Non-pigmented ciliary epithelial cell (primary cell): ENCODE measurements at regions not wholly inside any gene's neighbourhood (a gene's known extent, or its start where the extent isn't known, plus 50 kb on each side); places are given as distances from the start of the nearest gene placed in this dataset.

Experiments
- DNase-seq: peaks from one replicate; pipeline ENCODE4 v3.0.0-alpha.2; 2010; ENCODE audit warnings: low read depth

DNA sequence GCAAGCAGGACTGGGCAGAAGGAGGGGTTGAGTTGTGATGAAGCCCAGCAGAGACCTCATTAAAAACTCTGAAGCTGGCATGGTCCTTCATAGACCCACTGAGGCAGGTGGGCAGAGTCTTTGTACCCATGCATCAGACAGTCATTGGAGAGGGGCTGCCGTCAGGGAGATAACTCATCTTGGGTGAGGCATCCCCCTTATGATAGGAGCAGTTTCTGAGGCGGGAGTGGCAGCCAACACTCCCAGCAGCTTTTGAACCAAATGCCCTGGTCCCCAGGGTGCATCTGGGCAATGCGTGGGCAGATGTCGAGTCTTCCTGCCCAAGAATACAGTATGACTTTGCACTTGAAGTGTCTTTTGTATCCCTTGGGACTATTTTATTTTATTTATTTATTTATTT is 68.1 kb downstream of the HTR5A start:
- no peak for DNase-seq

DNA sequence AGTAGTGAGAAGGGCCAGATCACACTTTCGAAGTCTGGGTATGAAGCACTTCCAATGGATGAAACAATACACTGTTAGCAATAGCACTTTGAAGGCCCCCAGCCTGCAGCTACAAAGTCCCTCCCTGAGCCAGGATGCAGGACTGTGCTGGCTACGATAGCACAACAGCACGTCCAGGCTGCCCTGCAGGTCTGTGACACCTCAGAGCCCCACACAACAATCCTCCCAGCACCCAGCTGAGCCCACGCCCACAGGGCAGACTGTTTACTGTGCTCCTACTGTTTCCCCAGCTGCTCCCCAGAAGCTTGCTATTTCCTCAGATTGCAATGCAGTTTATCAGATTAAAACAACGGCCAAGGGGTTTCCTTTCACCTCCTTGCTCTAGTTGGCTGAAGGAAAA is 71.4 kb downstream of the HTR5A start:
- no peak for DNase-seq

DNA sequence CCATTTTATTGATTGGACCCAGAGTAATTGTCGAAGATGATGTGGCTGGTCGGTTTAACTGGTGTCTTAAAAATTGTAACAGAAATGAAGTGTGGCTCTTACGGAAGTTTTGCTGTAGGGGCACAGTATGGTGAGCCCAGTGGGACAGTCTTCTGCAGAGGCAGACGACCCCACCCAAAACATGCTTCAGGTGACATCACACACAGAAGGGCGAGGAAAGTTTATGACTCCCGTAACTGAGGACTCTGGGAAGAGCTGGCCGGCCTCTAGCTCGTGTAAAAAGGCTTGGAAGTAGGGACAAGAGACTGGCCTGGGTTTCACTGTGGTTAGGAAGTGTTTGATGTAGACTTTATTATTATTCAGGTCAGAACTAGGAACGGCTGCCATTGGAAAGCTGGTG is 73.3 kb downstream of the HTR5A start:
- DNase-seq = no peak

- DNase-seq = no peak
These were observed 74.2 kb downstream of the HTR5A start for GRCh38 chr7:155144371-155144770.

GRCh38 chr7:155145477-155146255 is 75.5 kb downstream of the HTR5A start:
- no peak for DNase-seq

- no peak for DNase-seq
These were observed 77.0 kb downstream of the HTR5A start for GRCh38 chr7:155147172-155147571.

DNA sequence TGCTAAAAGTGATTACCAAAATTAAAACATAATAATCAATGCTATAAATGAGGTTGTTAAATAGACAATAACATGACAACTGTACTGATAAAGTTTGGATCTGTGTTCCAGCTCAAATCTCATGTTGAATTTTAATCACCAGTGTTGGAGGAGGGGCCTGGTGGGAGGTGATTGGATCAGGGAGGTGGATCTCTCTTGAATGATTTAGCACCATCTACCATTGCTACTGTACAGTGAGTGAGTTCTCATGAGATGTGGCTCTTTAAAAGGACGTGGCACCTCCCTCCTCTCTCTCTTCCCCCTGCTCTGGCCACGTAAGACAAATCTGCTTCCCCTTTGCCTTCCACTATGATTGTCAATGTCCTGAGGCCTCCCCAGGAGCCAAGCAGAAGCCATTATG is 77.5 kb downstream of the HTR5A start:
- no peak for DNase-seq

- no peak for DNase-seq
These were observed 83.6 kb downstream of the HTR5A start for GRCh38 chr7:155153676-155154075.

GRCh38 chr7:155154586-155154985 is 84.5 kb downstream of the HTR5A start:
- no peak for DNase-seq

DNA sequence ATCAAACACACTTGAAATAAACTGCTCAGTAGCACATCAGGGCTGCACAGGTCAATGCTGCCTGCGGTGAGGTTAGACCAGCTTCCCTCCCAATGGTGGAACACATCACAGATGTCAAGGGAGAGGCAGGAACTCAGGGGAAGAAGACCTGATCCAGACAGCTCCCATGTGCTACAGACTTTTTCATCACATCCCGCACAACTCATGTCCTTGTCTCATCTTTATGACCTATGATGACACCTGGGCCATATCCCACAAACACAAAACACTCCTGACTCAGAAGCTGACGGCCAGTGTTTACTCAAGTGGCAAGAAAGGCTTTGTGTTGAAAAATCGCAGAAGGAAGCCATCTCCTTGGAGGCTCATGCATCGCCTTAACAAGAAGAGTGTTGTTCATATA is 91.6 kb downstream of the HTR5A start:
- no peak for DNase-seq

DNA sequence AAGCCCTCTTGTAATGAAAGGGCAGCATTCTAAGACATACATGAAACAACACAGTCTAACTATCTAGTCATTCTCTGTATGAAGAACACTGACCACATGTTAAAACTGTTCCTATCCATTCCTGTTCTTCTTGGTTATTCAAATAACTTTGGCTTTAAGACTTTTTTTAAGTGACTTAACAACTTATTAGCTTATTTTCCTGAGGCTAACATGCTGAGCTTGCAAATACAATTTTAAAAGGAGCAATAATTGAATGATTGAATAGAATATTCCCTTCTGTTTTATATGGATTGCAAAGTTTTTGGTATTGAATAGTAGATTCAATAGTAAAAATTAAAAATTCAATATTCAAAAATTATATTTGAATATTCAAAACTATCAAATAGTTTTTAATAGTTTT is 92.3 kb downstream of the HTR5A start:
- no peak for DNase-seq

- no peak for DNase-seq
These were observed 93.6 kb downstream of the HTR5A start for GRCh38 chr7:155163696-155164095.

GRCh38 chr7:155164316-155164715 is 94.2 kb downstream of the HTR5A start:
- DNase-seq = no peak

- DNase-seq = no peak
These were observed 96.0 kb downstream of the HTR5A start for GRCh38 chr7:155166108-155166507.

DNA sequence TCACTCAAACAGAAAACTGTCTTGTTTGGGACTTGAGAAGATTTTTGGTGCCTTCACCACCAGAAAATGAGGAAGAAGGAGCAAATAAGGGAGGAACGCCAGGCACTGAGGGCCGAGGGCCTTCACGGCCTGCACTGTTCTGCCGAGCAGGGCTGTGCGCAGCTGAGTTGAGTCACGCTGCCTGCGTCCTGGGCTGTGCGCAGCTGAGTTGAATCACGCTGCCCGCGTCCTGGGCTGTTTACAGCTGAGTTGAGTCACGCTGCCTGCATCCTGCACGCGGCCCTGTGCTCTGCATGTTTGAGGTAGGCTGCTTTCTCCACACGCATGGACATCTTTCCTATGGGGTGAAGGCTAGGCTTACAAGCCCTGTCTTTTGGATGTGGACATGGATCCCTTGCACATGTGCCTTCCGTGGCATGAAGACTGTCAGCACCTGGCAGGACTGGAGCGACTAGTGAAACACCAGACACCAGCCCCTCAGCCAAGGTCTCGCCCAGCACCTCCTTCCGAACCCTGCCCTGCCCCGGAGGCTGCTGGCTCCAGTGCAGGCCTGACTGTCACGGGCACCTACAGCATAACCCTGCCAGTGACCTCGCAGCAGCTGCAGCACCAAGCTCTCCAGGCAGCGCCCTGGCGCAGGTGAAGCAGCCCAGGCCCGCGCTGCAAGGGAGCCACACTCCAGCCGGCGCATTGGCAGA is 96.7 kb downstream of the HTR5A start:
- DNase-seq = no peak

GRCh38 chr7:155167706-155168365 is 97.7 kb downstream of the HTR5A start:
- no peak for DNase-seq

- no peak for DNase-seq
These were observed 98.7 kb downstream of the HTR5A start for GRCh38 chr7:155168597-155169480.

DNA sequence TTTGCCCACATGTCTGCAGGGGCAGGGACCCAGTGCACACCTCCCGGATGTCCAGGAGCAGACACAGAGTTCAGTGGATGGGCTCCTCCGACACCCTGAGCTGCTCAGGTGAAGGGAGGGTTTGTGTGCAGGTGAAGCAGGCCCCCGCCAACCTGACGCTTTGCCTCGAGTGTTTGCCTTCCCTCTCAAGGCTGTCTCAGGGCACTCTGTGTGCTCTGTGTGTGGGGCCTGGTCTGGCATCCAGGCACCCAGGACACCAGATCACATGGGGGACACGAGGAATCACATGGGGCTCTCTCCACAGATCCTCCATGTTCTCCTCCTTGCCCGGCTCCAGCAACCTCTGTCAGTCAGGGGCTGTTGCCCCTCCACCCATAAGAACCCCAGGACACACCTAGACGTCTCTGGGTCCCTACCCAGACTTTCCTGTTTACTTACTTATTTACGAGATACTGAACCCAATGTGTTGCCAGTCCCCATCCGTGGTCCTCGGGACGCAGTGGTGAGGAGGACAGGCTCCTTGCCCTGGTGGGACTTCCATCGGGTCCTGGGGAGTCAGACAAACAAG is 99.5 kb downstream of the HTR5A start:
- no peak for DNase-seq

DNA sequence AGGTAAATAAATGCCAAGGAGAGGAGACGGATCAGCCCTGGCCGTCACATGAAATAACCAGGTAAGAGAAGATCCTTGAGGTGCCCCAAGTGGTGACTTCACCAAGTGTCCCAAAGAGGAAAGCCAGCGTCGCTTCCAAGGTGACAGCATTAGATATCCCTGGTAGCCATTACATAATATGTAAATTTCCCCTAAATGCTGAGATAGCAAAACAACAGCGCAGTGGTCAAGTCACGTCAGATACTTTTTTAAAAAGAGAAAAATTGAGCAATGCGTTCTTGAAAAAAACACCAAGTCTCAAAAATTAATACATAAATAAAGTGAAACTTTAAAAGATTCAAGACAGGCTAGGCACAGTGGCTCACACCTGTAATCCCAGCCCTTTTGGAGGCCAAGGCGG is 100.2 kb downstream of the HTR5A start:
- no peak for DNase-seq

DNA sequence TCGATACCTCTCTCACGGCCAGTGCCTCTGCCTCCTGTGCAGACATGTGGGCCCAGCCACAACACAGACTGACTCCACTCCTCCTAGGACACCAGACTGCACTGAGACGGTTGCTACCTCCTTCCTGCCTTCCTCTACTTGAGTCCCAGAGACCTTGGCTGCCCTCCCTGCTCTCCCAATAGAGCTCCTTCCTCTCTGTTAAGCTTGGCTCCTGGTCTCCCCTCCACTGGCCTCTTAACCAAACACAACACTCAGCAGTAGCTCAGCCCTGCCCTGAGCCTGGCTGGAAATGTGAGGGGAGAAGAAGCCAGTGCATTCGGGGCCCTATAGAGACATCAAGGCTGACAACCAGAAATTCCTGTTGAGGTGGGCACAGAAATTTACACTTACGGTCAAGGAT is 102.0 kb downstream of the HTR5A start:
- DNase-seq = no peak

- DNase-seq = no peak
These were observed 103.8 kb downstream of the HTR5A start for GRCh38 chr7:155173905-155174304.

DNA sequence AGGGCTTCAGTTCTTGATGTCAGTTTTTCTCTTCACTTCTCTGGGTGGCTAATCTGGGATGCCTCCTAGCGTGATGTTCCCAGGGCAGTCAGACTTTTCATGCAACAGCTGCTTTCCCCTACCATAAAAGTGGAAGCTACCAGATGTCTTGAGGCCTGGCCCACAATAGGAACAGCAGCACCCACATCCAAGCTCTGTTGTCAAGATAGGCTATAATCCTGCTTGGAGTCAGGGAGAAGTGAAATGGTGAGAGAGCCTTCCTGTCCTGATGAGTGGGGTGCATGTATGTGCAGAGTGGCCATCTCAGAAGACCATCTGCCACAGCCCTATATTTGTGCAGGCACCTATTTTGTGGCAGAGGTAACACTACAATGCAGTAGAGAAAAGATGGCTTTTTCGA is 108.0 kb downstream of the HTR5A start:
- no peak for DNase-seq
